ENCODE measurements at regions not wholly inside any gene's neighbourhood (a gene's known extent, or its start where the extent isn't known, plus 50 kb on each side); places are given as distances from the start of the nearest gene placed in this dataset.

- no peaks in the 10 kb centered on the region for H3K36me3 ChIP-seq (replicated peaks in 1 of 2)
- H3K4me3 ChIP-seq, result no peak overlapping the region
- H3K27ac ChIP-seq, result peak overlapping the region in 1 of 5 donors; percentile 48
- no peaks in the 10 kb centered on the region for H3K27me3 ChIP-seq
- WGBS, 4 donors, result 59 to 81% (median 71%) methylated on average over 2 of the region's 2 CpGs
- no peak for TF ChIP-seq POLR2A (IDR thresholded peaks at IDR 0.05)
- TF ChIP-seq, protein P1, sequence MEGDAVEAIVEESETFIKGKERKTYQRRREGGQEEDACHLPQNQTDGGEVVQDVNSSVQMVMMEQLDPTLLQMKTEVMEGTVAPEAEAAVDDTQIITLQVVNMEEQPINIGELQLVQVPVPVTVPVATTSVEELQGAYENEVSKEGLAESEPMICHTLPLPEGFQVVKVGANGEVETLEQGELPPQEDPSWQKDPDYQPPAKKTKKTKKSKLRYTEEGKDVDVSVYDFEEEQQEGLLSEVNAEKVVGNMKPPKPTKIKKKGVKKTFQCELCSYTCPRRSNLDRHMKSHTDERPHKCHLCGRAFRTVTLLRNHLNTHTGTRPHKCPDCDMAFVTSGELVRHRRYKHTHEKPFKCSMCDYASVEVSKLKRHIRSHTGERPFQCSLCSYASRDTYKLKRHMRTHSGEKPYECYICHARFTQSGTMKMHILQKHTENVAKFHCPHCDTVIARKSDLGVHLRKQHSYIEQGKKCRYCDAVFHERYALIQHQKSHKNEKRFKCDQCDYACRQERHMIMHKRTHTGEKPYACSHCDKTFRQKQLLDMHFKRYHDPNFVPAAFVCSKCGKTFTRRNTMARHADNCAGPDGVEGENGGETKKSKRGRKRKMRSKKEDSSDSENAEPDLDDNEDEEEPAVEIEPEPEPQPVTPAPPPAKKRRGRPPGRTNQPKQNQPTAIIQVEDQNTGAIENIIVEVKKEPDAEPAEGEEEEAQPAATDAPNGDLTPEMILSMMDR (IDR thresholded peaks at IDR 0.05), result no peak
- DNase-seq, result no peak
- no peaks in the 10 kb centered on the region for H3K9me3 ChIP-seq (replicated peaks in 1 of 3)
- intact Hi-C loops (cut with DNase I), result no loop called here
- H3K4me1 ChIP-seq (replicated peaks in 1 of 2), result peaks cover 0 to 28% of the 10 kb centered on the region in 2 donors
These were observed 384.6 kb downstream of the TMEM232 start for GRCh38 chr5:110341836-110342235.

DNA sequence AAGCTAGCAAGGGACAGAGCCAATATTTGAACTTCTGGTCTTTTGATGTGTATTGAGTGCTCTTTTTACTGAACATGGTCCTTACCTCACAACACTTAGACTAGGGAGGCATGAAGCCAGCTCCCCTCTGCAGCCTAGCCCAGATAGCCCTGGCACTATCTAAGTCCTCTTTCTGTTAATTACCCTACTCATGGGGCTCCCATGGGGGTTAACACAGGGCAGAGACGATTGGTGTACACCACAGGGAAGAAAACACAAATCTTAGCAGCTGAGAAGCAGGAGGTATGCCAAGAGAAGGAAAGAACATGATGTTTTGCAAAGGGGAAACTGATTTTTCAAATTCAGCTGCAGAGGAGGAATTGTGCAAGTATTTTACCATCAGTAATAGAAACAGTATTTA lies 383.8 kb downstream of the TMEM232 start:
- H3K36me3 ChIP-seq (replicated peaks in 1 of 2), result no peaks in the 10 kb centered on the region
- H3K4me1 ChIP-seq (replicated peaks in 1 of 2), result peaks cover 0 to 34% of the 10 kb centered on the region in 2 donors
- H3K27me3 ChIP-seq, result no peaks in the 10 kb centered on the region
- H3K4me3 ChIP-seq, result no peak overlapping the region
- 11 to 33% (median 21%) methylated on average over 1 of the region's 1 CpG for WGBS, 4 donors
- no peaks in the 10 kb centered on the region for H3K9me3 ChIP-seq (replicated peaks in 1 of 3)
- intact Hi-C loops (cut with DNase I), result no loop called here
- peak in 3 of 7 donors; percentile 14 to 28 (median 17) for DNase-seq
- peak overlapping the region in 1 of 5 donors; percentile 19 for H3K27ac ChIP-seq
- no peak for TF ChIP-seq POLR2A (IDR thresholded peaks at IDR 0.05)
- TF ChIP-seq, protein P1 (IDR thresholded peaks at IDR 0.05), result no peak

DNA sequence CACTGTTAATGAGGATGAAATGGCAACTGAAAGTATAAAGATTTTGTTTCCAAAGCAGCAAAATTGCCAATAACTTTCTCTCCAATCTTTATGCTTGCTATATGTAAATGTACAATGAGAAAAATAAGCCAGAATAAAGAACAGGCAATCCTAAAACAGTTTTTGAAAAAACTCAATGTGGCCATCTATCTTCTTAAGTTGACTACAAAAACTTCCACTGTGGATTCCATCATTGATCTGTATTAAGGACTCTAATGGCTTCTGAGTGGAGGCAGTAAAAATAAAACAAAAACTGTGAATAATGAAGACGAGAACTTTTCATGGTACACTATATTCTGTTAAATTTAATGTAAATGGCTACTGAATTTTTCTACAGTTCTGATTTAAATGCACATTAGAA lies 382.9 kb downstream of the TMEM232 start:
- no peak overlapping the region for H3K27ac ChIP-seq
- no peak for DNase-seq
- no peaks in the 10 kb centered on the region for H3K27me3 ChIP-seq
- H3K4me1 ChIP-seq (replicated peaks in 1 of 2), result peaks cover 0 to 34% of the 10 kb centered on the region in 2 donors
- intact Hi-C loops (cut with DNase I), result no loop called here
- 84 to 98% (median 89%) methylated on average over 1 of the region's 1 CpG for WGBS, 4 donors
- no peak overlapping the region for H3K4me3 ChIP-seq
- no peak for TF ChIP-seq POLR2A (IDR thresholded peaks at IDR 0.05)
- TF ChIP-seq, protein P1 (IDR thresholded peaks at IDR 0.05), result no peak
- no peaks in the 10 kb centered on the region for H3K36me3 ChIP-seq (replicated peaks in 1 of 2)
- no peaks in the 10 kb centered on the region for H3K9me3 ChIP-seq (replicated peaks in 1 of 3)

- TF ChIP-seq, protein P1 (IDR thresholded peaks at IDR 0.05), result no peak
- TF ChIP-seq POLR2A (IDR thresholded peaks at IDR 0.05), result no peak
- Histone ChIP-seq H3K4me3 (no peak overlapping the region), H3K4me1 (replicated peaks in 1 of 2) (peaks cover 0 to 23% of the 10 kb centered on the region in 2 donors), H3K9me3 (replicated peaks in 1 of 3) (no peaks in the 10 kb centered on the region), H3K27me3 (no peaks in the 10 kb centered on the region), H3K36me3 (replicated peaks in 1 of 2) (no peaks in the 10 kb centered on the region), H3K27ac (no peak overlapping the region)
- DNase-seq, result no peak
- intact Hi-C loops (cut with DNase I), result no loop called here
These were observed 380.8 kb downstream of the TMEM232 start for GRCh38 chr5:110345623-110346022.

Measured in adrenal gland (tissue), 9 donors.